ENCODE measurements at regions not wholly inside any gene's neighbourhood (a gene's known extent, or its start where the extent isn't known, plus 50 kb on each side); places are given as distances from the start of the nearest gene placed in this dataset.
A peak's percentile ranks its signal among the peaks of the same experiment; 100 is the strongest.

DNA sequence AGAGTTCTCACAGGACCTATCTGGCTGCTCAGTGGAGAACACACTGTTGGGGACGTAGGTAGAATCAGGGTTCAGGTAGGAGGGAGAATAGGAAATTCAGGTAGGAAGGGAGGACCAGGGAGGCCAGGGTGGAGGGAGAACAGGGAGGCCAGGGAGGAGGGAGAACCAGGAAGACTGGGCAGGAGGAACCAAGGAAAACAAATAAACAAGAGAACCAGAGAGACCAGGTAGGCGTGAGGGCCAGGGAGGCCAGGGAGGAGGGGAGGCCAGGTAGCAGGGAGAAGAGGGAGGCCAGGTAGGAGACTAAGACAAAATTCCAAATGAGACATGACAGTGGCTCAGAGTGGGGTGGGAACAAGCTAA is 337.6 kb downstream of the EIPR1 start:
- no peak for DNase-seq
- intact Hi-C loops (cut with DNase I), result no loop called here

DNA sequence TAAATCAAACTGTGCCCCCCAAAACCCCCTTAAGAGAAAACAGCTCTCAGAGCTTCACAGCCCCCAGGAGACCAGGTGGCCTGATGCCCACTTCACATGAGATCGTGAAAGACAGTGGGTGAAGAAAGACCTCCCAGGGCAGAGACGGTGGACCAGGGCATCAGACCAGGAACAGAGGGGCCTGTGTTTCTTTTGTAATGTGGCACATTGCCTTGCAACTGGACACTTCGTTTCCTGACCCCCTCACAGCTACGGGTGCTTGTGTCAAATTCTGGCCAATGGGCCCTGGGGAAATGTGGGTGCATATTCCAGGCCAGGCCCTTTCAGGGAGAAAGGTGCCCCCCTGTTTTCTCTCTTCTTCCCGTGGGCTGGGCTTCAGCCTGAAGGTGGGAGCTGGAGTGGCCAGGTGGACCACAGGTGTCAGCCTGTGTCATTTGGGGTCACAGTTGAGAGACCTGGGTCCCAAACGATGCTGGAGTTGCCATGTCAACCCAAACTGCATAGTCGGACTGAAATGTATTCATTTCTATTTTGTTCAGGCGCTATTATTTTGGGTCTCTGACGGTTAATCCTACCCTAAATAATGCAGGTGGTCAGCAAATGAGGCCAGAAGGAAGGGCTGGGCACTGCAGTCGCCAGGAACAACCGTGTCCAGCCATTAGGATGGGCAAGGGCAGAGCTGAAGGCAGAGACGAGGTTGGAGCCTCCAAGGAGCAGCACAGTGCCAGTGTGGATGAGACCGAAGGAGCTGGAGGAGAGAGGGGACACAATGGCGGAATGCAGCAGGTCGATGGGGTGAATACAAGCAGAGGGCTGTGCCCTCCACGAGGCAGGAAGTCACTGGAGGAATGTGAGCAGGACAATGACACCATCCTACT is 338.2 kb downstream of the EIPR1 start:
- no peaks in the 10 kb centered on the region for H3K27me3 ChIP-seq
- DNase-seq, result no peak
- H3K4me3 ChIP-seq, result no peak overlapping the region
- TF ChIP-seq, protein P1, sequence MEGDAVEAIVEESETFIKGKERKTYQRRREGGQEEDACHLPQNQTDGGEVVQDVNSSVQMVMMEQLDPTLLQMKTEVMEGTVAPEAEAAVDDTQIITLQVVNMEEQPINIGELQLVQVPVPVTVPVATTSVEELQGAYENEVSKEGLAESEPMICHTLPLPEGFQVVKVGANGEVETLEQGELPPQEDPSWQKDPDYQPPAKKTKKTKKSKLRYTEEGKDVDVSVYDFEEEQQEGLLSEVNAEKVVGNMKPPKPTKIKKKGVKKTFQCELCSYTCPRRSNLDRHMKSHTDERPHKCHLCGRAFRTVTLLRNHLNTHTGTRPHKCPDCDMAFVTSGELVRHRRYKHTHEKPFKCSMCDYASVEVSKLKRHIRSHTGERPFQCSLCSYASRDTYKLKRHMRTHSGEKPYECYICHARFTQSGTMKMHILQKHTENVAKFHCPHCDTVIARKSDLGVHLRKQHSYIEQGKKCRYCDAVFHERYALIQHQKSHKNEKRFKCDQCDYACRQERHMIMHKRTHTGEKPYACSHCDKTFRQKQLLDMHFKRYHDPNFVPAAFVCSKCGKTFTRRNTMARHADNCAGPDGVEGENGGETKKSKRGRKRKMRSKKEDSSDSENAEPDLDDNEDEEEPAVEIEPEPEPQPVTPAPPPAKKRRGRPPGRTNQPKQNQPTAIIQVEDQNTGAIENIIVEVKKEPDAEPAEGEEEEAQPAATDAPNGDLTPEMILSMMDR (IDR thresholded peaks at IDR 0.05), result no peak
- H3K9me3 ChIP-seq, result no peaks in the 10 kb centered on the region
- ATAC-seq, result no peak
- H3K27ac ChIP-seq, result no peak overlapping the region
- H3K4me1 ChIP-seq, result no peaks in the 10 kb centered on the region
- intact Hi-C loops (cut with DNase I), result no loop called here
- no peaks in the 10 kb centered on the region for H3K36me3 ChIP-seq

More for the DNA sequence above, 337.6 kb downstream of the EIPR1 start:
- no peaks in the 10 kb centered on the region for H3K4me1 ChIP-seq
- H3K9me3 ChIP-seq, result no peaks in the 10 kb centered on the region
- H3K4me3 ChIP-seq, result no peak overlapping the region
- no peaks in the 10 kb centered on the region for H3K27me3 ChIP-seq
- TF ChIP-seq, protein P1 (IDR thresholded peaks at IDR 0.05), result no peak
- no peaks in the 10 kb centered on the region for H3K36me3 ChIP-seq
- no peak overlapping the region for H3K27ac ChIP-seq
- ATAC-seq, result no peak

DNA sequence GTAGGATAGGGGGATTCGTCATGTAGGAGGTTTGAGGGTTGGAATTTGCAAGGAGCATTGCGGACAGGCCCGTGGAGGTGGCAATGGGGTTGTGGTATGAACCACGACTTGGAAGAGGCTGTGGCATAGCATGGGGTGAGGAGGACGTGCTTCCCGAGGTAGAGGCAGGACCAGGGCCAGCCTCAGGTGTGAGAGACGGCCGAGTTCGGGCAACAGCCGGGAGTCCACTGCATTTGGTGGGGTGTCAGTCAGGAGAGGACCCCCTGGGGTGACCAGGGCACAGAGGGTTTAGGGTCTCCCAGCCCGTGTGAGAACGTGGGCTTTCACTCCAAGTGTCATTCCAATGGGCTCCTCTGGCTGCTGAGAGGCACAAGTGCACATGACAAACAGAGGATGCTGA is 339.0 kb downstream of the EIPR1 start:
- no peak overlapping the region for H3K27ac ChIP-seq
- no peaks in the 10 kb centered on the region for H3K9me3 ChIP-seq
- H3K27me3 ChIP-seq, result no peaks in the 10 kb centered on the region
- H3K4me3 ChIP-seq, result no peak overlapping the region
- intact Hi-C loops (cut with DNase I), result no loop called here
- no peaks in the 10 kb centered on the region for H3K4me1 ChIP-seq
- TF ChIP-seq, protein P1 (IDR thresholded peaks at IDR 0.05), result no peak
- no peak for DNase-seq
- no peaks in the 10 kb centered on the region for H3K36me3 ChIP-seq
- ATAC-seq, result no peak

DNA sequence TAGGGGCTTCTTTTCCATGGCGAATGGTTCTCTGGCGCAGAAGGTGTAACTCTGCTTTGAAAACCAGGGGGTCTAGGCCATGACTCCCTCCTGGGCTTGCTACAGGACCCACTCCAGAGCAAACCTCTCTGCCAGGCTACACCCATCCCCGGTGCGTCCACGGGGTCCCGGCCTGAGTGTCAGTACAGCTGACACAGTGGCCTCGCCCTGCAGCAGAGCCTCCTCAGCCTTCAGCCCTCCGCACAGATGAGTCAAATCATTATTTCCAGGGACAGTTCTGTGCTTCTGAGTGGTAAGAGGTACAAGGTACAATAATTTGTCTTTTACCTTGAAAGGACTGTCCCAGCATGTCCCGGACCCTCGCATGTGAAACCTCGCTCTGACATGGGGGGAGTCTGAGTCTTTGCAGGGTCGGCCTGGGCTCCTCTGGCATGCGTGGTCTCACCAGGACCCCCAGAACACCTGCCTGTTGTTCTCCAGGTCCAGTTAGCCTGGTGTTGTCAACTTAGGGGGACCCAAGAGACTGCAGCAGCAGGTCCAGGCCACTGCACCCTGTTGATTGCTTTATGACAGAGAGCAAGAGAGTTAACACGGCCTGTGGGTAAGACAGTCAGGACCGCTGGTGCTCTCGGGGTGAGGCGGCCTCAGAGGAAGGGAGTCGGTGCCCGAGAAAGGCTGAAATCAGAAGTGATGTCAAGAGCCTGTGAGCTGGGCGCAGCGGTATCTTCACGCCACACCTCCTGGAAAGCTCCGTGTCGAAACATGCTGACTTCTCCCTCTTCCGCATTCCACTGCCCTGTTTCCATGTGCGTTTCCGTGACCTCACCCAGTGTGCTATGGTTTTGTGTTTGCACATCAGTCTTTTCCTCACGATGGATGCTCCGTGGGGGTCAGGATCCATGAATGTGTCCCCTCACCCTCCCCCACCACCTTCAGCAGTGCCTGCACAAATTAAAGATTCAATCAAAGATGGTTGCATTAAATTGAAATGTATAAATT is 340.1 kb downstream of the EIPR1 start:
- H3K27me3 ChIP-seq, result no peaks in the 10 kb centered on the region
- ATAC-seq (peak; percentile 7), DNase-seq (no peak)
- TF ChIP-seq, protein P1 (IDR thresholded peaks at IDR 0.05), result no peak
- no peak overlapping the region for H3K4me3 ChIP-seq
- no peaks in the 10 kb centered on the region for H3K9me3 ChIP-seq
- H3K4me1 ChIP-seq, result no peaks in the 10 kb centered on the region
- H3K36me3 ChIP-seq, result no peaks in the 10 kb centered on the region
- no peak overlapping the region for H3K27ac ChIP-seq
- intact Hi-C loops (cut with DNase I), result no loop called here

DNA sequence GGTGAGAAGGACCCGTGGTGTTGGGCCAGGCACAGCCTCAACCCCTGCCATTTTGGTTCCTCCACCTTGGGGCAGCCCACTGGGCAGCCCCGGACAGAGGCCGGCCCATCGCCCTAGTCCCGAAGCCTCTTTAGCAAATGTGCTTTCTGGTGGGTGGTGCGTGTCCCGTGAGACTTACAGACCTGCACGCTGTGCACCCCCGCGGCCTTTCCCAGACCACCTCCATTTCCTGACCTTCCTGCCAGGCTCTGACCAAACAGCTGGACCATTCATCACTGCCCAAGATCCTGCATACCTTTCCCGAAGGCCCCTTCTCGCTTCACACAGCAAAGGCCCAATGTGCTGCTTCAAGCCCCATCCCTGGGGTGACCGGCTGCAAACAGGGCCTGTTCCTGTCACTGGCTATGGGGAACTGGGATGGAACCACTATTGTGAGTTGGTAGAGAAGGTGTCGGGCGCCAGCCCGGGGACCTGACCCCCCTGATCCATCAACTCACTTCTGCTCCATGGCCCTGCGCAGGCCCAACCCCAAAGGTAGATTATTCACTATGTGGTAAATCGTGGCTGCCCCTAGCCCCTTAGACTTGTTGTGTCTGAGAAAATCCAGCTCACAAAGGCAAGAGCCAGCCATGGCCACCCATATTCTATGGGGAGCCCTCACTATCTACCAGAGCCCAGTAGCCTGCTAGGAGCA is 341.0 kb downstream of the EIPR1 start:
- H3K4me3 ChIP-seq, result no peak overlapping the region
- TF ChIP-seq, protein P1 (IDR thresholded peaks at IDR 0.05), result no peak
- intact Hi-C loops (cut with DNase I), result no loop called here
- no peaks in the 10 kb centered on the region for H3K27me3 ChIP-seq
- ATAC-seq (no peak), DNase-seq (no peak)
- H3K4me1 ChIP-seq, result no peaks in the 10 kb centered on the region
- no peak overlapping the region for H3K27ac ChIP-seq
- no peaks in the 10 kb centered on the region for H3K36me3 ChIP-seq
- no peaks in the 10 kb centered on the region for H3K9me3 ChIP-seq

All from upper lobe of right lung (tissue), 1 donor.